Keratinocyte (primary cell): ENCODE measurements at regions not wholly inside any gene's neighbourhood (a gene's known extent, or its start where the extent isn't known, plus 50 kb on each side); places are given as distances from the start of the nearest gene placed in this dataset.

ENCODE experiments used
- DNase-seq: peaks from one replicate; pipeline ENCODE4 v3.0.0-alpha.2; 2011; ENCODE audit warnings: low read depth, missing footprints, low spot score
- FAIRE-seq: peaks from 2 replicates; lab custom pipeline; 2011; peaks lifted over from hg19 to GRCh38; lab: Jason Lieb, UNC
- H2AFZ ChIP-seq: 2 replicates; pipeline ENCODE4 v1.6.0; 2012; ENCODE audit warnings: low read length, control low read depth, inconsistent platforms; ENCODE audit not compliant: control insufficient read depth
- H3K27ac ChIP-seq: 2 replicates; pipeline ENCODE4 v1.5.1; 2011; ENCODE audit warnings: low read length; ENCODE audit not compliant: control insufficient read depth, insufficient read depth
- H3K27me3 ChIP-seq: 3 replicates; pipeline ENCODE4 v1.6.0; 2011; ENCODE audit warnings: low read length; ENCODE audit not compliant: control insufficient read depth, insufficient read depth; ENCODE audit errors: extremely low read depth
- H3K36me3 ChIP-seq, 2 experiments: 2 replicates in 1 of 2; 3 replicates in 1 of 2; pipeline ENCODE4 v1.5.1; 2011; ENCODE audit warnings: low read length in 2 of 2, mild to moderate bottlenecking in 1 of 2; ENCODE audit not compliant: control insufficient read depth in 2 of 2, insufficient read depth in 2 of 2; ENCODE audit errors: extremely low read depth in 1 of 2
- H3K4me1 ChIP-seq: 3 replicates; pipeline ENCODE4 v1.5.1; 2011; ENCODE audit warnings: low read length; ENCODE audit not compliant: control insufficient read depth, insufficient read depth; ENCODE audit errors: extremely low read depth
- H3K4me2 ChIP-seq: 3 replicates; pipeline ENCODE4 v1.6.0; 2011; ENCODE audit warnings: low read depth, low read length; ENCODE audit not compliant: control insufficient read depth, insufficient read depth; ENCODE audit errors: extremely low read depth
- H3K4me3 ChIP-seq, 3 experiments: fragments of 200-600 bp in 1 of 3; sonication (generic) in 1 of 3; 2 replicates in 2 of 3; 3 replicates in 1 of 3; pipeline ENCODE4 v1.5.1; 2011 to 2016; ENCODE audit warnings: low read length in 3 of 3, mild to moderate bottlenecking in 3 of 3, control low read depth in 2 of 3, inconsistent platforms in 1 of 3, low read depth in 1 of 3, mixed read lengths in 1 of 3, mixed run types in 1 of 3, moderate library complexity in 1 of 3; ENCODE audit not compliant: control insufficient read depth in 2 of 3, insufficient read depth in 2 of 3; ENCODE audit errors: extremely low read depth in 1 of 3
- H3K79me2 ChIP-seq: 2 replicates; pipeline ENCODE4 v1.6.0; 2012; ENCODE audit warnings: low read length; ENCODE audit not compliant: control insufficient read depth, insufficient read depth
- H3K9ac ChIP-seq: 3 replicates; pipeline ENCODE4 v1.6.0; 2011; ENCODE audit warnings: low read length; ENCODE audit not compliant: control insufficient read depth, insufficient read depth; ENCODE audit errors: extremely low read depth
- H3K9me1 ChIP-seq: 3 replicates; pipeline ENCODE4 v1.6.0; 2011; ENCODE audit warnings: low read length; ENCODE audit not compliant: control insufficient read depth, insufficient read depth; ENCODE audit errors: extremely low read depth
- H3K9me3 ChIP-seq: 2 replicates; pipeline ENCODE4 v1.5.1; 2012; ENCODE audit warnings: low read depth, low read length; ENCODE audit not compliant: control insufficient read depth
- H4K20me1 ChIP-seq: 3 replicates; pipeline ENCODE4 v1.6.0; 2011; ENCODE audit warnings: low read length; ENCODE audit not compliant: control insufficient read depth, insufficient read depth; ENCODE audit errors: extremely low read depth
- CTCF ChIP-seq, 3 experiments: IDR thresholded peaks in 1 of 3; conservative IDR thresholded peaks in 1 of 3; optimal IDR thresholded peaks in 1 of 3; 2 replicates in 2 of 3; 3 replicates in 1 of 3; pipeline versions ENCODE3 to v1.5.1; 2011; ENCODE audit warnings: low read length in 3 of 3, mild to moderate bottlenecking in 3 of 3, moderate library complexity in 2 of 3, control low read depth in 1 of 3, inconsistent platforms in 1 of 3; ENCODE audit not compliant: insufficient read depth in 2 of 3; ENCODE audit errors: extremely low read depth in 1 of 3
- EZH2 ChIP-seq: IDR thresholded peaks from one replicate; pipeline ENCODE4 v1.6.1; 2012; ENCODE audit warnings: inconsistent platforms, mild to moderate bottlenecking, low read length, moderate library complexity
- dilution Hi-C: fragments of 300-500 bp; cut with MboI; formaldehyde crosslinking; loops from one replicate; pipeline ENCODE4 v1.7.0; 2020; ENCODE audit warnings: low sequenced_read_pairs; ENCODE audit not compliant: extremely low pct_ligation_motif_present

- dilution Hi-C loops = no loop called here
- no peak overlapping the region for H3K9ac ChIP-seq
- no peak overlapping the region for H2AFZ ChIP-seq
- no peak overlapping the region for H3K4me3 ChIP-seq
- no peaks in the 10 kb centered on the region for H3K36me3 ChIP-seq
- H3K9me1 ChIP-seq = no peaks in the 10 kb centered on the region
- no peak overlapping the region for H3K4me2 ChIP-seq
- no peaks in the 10 kb centered on the region for H3K9me3 ChIP-seq
- DNase-seq (no peak), FAIRE-seq (no peak)
- H3K27ac ChIP-seq = no peak overlapping the region
- no peaks in the 10 kb centered on the region for H3K4me1 ChIP-seq
- H4K20me1 ChIP-seq = peaks cover 3% of the 10 kb centered on the region
- TF ChIP-seq CTCF (optimal IDR thresholded peaks at IDR 0.05 in 1 of 3, IDR thresholded peaks at IDR 0.05 in 1 of 3, conservative IDR thresholded peaks at IDR 0.05 in 1 of 3; ENCODE audit: extremely low read depth in 1 of 3, insufficient read depth in 2 of 3, low read length in 3 of 3) = no peak
- no peak for TF ChIP-seq EZH2
- H3K79me2 ChIP-seq = no peaks in the 10 kb centered on the region
- no peaks in the 10 kb centered on the region for H3K27me3 ChIP-seq
Measured at GRCh38 chr17:33515974-33516373, 222.9 kb upstream of the ASIC2 start.

- Histone ChIP-seq H3K36me3 (no peaks in the 10 kb centered on the region), H3K9me1 (no peaks in the 10 kb centered on the region), H3K79me2 (no peaks in the 10 kb centered on the region), H4K20me1 (peaks cover 3% of the 10 kb centered on the region), H3K4me3 (no peak overlapping the region), H3K27me3 (no peaks in the 10 kb centered on the region), H3K27ac (no peak overlapping the region), H2AFZ (no peak overlapping the region), H3K4me2 (no peak overlapping the region), H3K9me3 (no peaks in the 10 kb centered on the region), H3K4me1 (no peaks in the 10 kb centered on the region), H3K9ac (no peak overlapping the region)
- no peak for FAIRE-seq
- DNase-seq = no peak
- TF ChIP-seq EZH2 (no peak), CTCF (optimal IDR thresholded peaks at IDR 0.05 in 1 of 3, IDR thresholded peaks at IDR 0.05 in 1 of 3, conservative IDR thresholded peaks at IDR 0.05 in 1 of 3; ENCODE audit: extremely low read depth in 1 of 3, insufficient read depth in 2 of 3, low read length in 3 of 3) (no peak)
- dilution Hi-C loops = no loop called here
Measured at GRCh38 chr17:33516645-33517044, 223.6 kb upstream of the ASIC2 start.
